Lower leg skin (tissue), 4 donors: ENCODE measurements at regions not wholly inside any gene's neighbourhood (a gene's known extent, or its start where the extent isn't known, plus 50 kb on each side); places are given as distances from the start of the nearest gene placed in this dataset.

Source experiments
- DNase-seq, 2 donors: peaks; one replicate each; pipeline ENCODE4 v3.0.0-alpha.2; 2019; ENCODE audit warnings: low spot score in 2 of 2
- H3K4me3 ChIP-seq: fragments of 200-600 bp; sonication (generic); 2 replicates; pipeline ENCODE4 v1.5.1; 2017; ENCODE audit warnings: mild to moderate bottlenecking, low read depth; ENCODE audit not compliant: poor library complexity, severe bottlenecking
- POLR2A ChIP-seq, 2 donors: fragments of 450-650 bp; IDR thresholded peaks; one replicate each; pipeline ENCODE4 v1.6.1; 2016 to 2017; ENCODE audit warnings: antibody characterized with exemption in 2 of 2, mild to moderate bottlenecking in 1 of 2, moderate library complexity in 1 of 2
- WGBS, 2 donors: methylation state at CpG; one replicate each; pipeline ENCODE4 v1.1.5; 2018; 5-methylcytosine and 5-hydroxymethylcytosine counted together
- intact Hi-C: fragments of 100-400 bp; cut with DNase I; formaldehyde crosslinking; loops from one replicate; pipeline ENCODE4 v1.15.0; 2023; ENCODE audit warnings: low total_unique reads
- TF ChIP-seq, protein P1 (sequence below), 3 donors: fragments of 450-650 bp; IDR thresholded peaks; one replicate each; pipeline ENCODE4 v1.5.1; 2016; ENCODE audit warnings: antibody characterized with exemption in 3 of 3, mild to moderate bottlenecking in 3 of 3, moderate library complexity in 2 of 3

GRCh38 chr11:45371251-45372115, 85.3 kb upstream of the SYT13 start:
- no peak for TF ChIP-seq POLR2A (IDR thresholded peaks at IDR 0.05)
- TF ChIP-seq, protein P1, sequence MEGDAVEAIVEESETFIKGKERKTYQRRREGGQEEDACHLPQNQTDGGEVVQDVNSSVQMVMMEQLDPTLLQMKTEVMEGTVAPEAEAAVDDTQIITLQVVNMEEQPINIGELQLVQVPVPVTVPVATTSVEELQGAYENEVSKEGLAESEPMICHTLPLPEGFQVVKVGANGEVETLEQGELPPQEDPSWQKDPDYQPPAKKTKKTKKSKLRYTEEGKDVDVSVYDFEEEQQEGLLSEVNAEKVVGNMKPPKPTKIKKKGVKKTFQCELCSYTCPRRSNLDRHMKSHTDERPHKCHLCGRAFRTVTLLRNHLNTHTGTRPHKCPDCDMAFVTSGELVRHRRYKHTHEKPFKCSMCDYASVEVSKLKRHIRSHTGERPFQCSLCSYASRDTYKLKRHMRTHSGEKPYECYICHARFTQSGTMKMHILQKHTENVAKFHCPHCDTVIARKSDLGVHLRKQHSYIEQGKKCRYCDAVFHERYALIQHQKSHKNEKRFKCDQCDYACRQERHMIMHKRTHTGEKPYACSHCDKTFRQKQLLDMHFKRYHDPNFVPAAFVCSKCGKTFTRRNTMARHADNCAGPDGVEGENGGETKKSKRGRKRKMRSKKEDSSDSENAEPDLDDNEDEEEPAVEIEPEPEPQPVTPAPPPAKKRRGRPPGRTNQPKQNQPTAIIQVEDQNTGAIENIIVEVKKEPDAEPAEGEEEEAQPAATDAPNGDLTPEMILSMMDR (IDR thresholded peaks at IDR 0.05): no peak
- no peak overlapping the region for H3K4me3 ChIP-seq
- WGBS, 2 donors: 29 to 34% methylated on average over 30 to 31 of the region's 31 CpGs
- intact Hi-C loops: no loop called here
- peak; percentile 24 to 87 for DNase-seq

DNA sequence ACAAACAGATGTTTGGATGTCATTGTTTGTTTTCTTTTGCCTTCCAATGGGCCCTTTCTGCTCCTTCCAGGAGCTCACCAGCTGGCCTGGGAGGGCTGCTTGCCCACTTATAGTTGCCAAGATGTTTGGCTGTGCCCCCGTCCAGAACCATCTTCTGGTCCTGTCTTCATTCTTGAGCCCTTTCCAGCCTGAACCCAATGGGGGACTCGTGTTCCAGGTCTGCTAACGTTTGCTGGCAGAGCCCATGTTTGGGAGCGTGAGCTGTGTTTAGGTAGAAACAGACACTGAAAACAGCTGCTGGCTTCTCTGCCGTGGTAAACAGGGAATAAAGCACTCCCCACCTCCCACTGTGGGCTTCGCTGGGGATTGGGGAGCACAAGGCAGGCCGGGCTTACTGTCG, 83.2 kb upstream of the SYT13 start:
- intact Hi-C loops: loop anchor here (10.0 kb wide), 1 partner anchor 405 kb away; no protein-coding TSS in a partner anchor
- peak in 1 of 2 donors; percentile 75 for DNase-seq
- 57 to 67% methylated on average over 8 of the region's 8 CpGs for WGBS, 2 donors
- H3K4me3 ChIP-seq: no peak overlapping the region
- no peak for TF ChIP-seq POLR2A (IDR thresholded peaks at IDR 0.05)
- TF ChIP-seq, protein P1 (IDR thresholded peaks at IDR 0.05): no peak

- intact Hi-C loops: loop anchor here (10.0 kb wide), 1 partner anchor 406 kb away; no protein-coding TSS in a partner anchor
- no peak for TF ChIP-seq POLR2A (IDR thresholded peaks at IDR 0.05)
- TF ChIP-seq, protein P1 (IDR thresholded peaks at IDR 0.05): no peak
- no peak overlapping the region for H3K4me3 ChIP-seq
- peak in 1 of 2 donors; percentile 21 for DNase-seq
- 91 to 98% methylated on average over 5 of the region's 5 CpGs for WGBS, 2 donors
Measured at GRCh38 chr11:45368697-45369096, 82.6 kb upstream of the SYT13 start.

DNA sequence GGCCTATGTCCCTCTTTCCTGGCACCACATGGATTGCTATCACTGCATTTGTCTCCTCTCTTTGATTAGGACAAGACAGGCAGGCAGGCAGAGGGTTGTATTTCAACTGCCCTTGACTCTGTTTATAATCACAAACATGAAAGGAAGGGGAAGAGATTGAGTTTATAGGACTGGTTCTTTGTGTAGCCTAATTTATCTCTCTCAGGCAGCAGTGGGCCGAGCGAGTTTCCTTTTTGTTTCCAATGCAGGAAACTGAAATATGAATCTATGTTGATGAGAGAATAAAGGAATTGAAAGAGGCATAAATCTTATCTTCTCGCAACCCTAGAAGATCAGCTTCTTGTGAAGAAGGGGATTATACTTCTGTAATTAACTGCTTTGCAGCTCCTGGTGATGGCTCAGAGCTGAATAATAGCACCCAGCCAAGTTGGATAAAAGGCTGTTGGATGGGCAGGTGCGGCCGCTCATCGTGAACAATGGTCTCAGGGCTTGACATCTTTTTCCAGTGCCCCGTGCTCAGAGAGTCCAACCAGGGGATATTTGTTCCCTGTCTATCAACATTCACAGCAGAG, 80.6 kb upstream of the SYT13 start:
- no peak for DNase-seq
- WGBS, 2 donors: 70 to 75% methylated on average over 7 of the region's 7 CpGs
- TF ChIP-seq, protein P1 (IDR thresholded peaks at IDR 0.05): no peak
- TF ChIP-seq POLR2A (IDR thresholded peaks at IDR 0.05): no peak
- intact Hi-C loops: loop anchor here (10.0 kb wide), 1 partner anchor 408 kb away; no protein-coding TSS in a partner anchor
- no peak overlapping the region for H3K4me3 ChIP-seq

- TF ChIP-seq POLR2A (IDR thresholded peaks at IDR 0.05): no peak
- TF ChIP-seq, protein P1 (IDR thresholded peaks at IDR 0.05): no peak
- peak in 1 of 2 donors; percentile 56 for DNase-seq
- no peak overlapping the region for H3K4me3 ChIP-seq
- intact Hi-C loops: loop anchor here (10.0 kb wide), 1 partner anchor 409 kb away; no protein-coding TSS in a partner anchor
- 84 to 87% methylated on average over 16 of the region's 16 CpGs for WGBS, 2 donors
Measured at GRCh38 chr11:45365961-45366618, 79.9 kb upstream of the SYT13 start.
